A673 (cell line): ENCODE measurements at regions not wholly inside any gene's neighbourhood (a gene's known extent, or its start where the extent isn't known, plus 50 kb on each side); places are given as distances from the start of the nearest gene placed in this dataset.

Experiments
- BruUV-seq: library from RNA; stranded (reverse); fragments of 400-500 nt; replicated peaks from 2 replicates; lab custom pipeline; 2021; lab: Mats Ljungman, UMichigan
- CTCF ChIA-PET: fragments of 300-600 bp; sonication (Branson Sonifier 250); formaldehyde crosslinking; loops from one replicate; lab custom pipeline; 2022; ENCODE audit warnings: antibody characterized with exemption; lab: Charles Lee
- POLR2A ChIA-PET: fragments of 300-600 bp; sonication (Branson Sonifier 250); formaldehyde crosslinking; loops from one replicate; lab custom pipeline; 2022; ENCODE audit warnings: antibody characterized with exemption; ENCODE audit not compliant: low non-redundant PET; lab: Charles Lee
- DNase-seq: peaks from one replicate; pipeline ENCODE4 v3.0.0-alpha.2; 2015; ENCODE audit warnings: low spot score
- H3K27ac ChIP-seq: fragments of 200-600 bp; sonication (generic); 2 replicates; pipeline ENCODE4 v1.5.1; 2016; ENCODE audit warnings: mixed run types, low read depth, mild to moderate bottlenecking, mixed read lengths, antibody characterized with exemption, low read length; ENCODE audit not compliant: poor library complexity, severe bottlenecking
- H3K27me3 ChIP-seq: fragments of 200-600 bp; sonication (generic); replicated peaks from 2 replicates; pipeline ENCODE4 v1.6.1; 2017; ENCODE audit warnings: mixed run types, low read depth, mild to moderate bottlenecking, mixed read lengths, antibody characterized with exemption, low read length; ENCODE audit not compliant: insufficient read depth, poor library complexity
- H3K36me3 ChIP-seq: fragments of 200-600 bp; sonication (generic); 2 replicates; pipeline ENCODE4 v1.6.1; 2016; ENCODE audit warnings: mixed run types, mild to moderate bottlenecking, mixed read lengths, antibody characterized with exemption, low read length; ENCODE audit not compliant: insufficient read depth, poor library complexity, severe bottlenecking
- H3K4me1 ChIP-seq: fragments of 200-600 bp; sonication (generic); 2 replicates; pipeline ENCODE4 v1.6.1; 2017; ENCODE audit warnings: mixed run types, mild to moderate bottlenecking, mixed read lengths, antibody characterized with exemption, low read length; ENCODE audit not compliant: insufficient read depth, poor library complexity, severe bottlenecking
- H3K4me3 ChIP-seq: fragments of 200-600 bp; sonication (generic); 2 replicates; pipeline ENCODE4 v1.5.1; 2016; ENCODE audit warnings: low read depth, mixed run types, mild to moderate bottlenecking, mixed read lengths, low read length; ENCODE audit not compliant: poor library complexity, severe bottlenecking
- H3K9me3 ChIP-seq: fragments of 200-600 bp; sonication (generic); 2 replicates; pipeline ENCODE4 v1.6.1; 2016; ENCODE audit warnings: mixed run types, low read depth, mild to moderate bottlenecking, mixed read lengths, antibody characterized with exemption, low read length; ENCODE audit not compliant: poor library complexity, severe bottlenecking
- EZH2 ChIP-seq: fragments of 200-600 bp; sonication (generic); IDR thresholded peaks from 2 replicates; pipeline ENCODE4 v1.6.1; 2017; ENCODE audit warnings: borderline replicate concordance, low read depth, mild to moderate bottlenecking, mixed read lengths, antibody characterized with exemption, low read length; ENCODE audit not compliant: poor library complexity, severe bottlenecking
- intact Hi-C: fragments of 100-400 bp; cut with micrococcal nuclease; formaldehyde crosslinking; loops from one replicate; pipeline ENCODE4 v1.10.0; 2022; ENCODE audit not compliant: unreplicated experiment
- TF ChIP-seq, protein P1 (sequence below): fragments of 300-800, 200-600 bp; sonication (generic); conservative IDR thresholded peaks from 2 replicates; pipeline ENCODE4 v1.5.1; 2017; ENCODE audit warnings: low read depth, mild to moderate bottlenecking, antibody characterized with exemption, low read length, moderate library complexity, mixed read lengths

DNA sequence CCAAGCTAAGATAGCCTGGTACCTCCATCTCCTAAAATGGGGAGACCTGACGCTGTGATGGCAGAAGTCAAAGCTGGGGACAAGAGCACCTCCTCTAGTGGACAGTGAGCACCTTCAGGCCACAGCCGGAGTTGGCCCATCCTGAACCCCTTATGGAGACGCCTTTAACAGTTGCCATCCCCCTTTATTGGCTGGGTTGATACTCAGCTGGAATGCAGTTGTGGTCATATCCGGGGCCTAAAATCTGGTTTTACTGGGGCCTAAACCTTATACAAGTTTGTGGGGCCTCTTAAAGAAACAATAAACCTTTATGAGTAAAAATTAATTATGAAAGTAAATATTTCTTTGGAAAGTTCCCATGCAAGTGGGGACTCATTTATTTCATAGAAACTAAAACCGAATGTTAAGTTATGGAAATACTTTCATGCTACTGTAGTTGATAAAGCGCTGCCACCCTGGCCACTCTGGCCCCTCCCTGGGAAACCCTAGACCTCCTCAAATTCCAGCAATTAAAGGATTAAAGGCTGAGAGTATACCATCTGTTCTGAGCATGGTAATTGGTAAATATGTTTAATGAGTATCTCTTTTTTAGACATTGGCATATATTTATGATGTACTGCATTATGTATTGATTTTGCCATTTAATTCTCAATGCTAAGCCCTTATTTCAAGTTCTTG is 95.1 kb upstream of the SASH1 start:
- Histone ChIP-seq H3K27me3 (no peaks in the 10 kb centered on the region), H3K4me3 (no peak overlapping the region), H3K27ac (no peak overlapping the region), H3K9me3 (no peaks in the 10 kb centered on the region), H3K4me1 (peaks cover 11% of the 10 kb centered on the region), H3K36me3 (no peaks in the 10 kb centered on the region)
- no TSS peak for BruUV-seq
- ChIA-PET POLR2A (no interaction called here), CTCF (interaction anchor here (0.5 kb wide), 1 partner anchor 30 kb away, joined by 4 read pairs; no protein-coding TSS in a partner anchor)
- TF ChIP-seq EZH2, result no peak
- TF ChIP-seq, protein P1, sequence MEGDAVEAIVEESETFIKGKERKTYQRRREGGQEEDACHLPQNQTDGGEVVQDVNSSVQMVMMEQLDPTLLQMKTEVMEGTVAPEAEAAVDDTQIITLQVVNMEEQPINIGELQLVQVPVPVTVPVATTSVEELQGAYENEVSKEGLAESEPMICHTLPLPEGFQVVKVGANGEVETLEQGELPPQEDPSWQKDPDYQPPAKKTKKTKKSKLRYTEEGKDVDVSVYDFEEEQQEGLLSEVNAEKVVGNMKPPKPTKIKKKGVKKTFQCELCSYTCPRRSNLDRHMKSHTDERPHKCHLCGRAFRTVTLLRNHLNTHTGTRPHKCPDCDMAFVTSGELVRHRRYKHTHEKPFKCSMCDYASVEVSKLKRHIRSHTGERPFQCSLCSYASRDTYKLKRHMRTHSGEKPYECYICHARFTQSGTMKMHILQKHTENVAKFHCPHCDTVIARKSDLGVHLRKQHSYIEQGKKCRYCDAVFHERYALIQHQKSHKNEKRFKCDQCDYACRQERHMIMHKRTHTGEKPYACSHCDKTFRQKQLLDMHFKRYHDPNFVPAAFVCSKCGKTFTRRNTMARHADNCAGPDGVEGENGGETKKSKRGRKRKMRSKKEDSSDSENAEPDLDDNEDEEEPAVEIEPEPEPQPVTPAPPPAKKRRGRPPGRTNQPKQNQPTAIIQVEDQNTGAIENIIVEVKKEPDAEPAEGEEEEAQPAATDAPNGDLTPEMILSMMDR, result no peak
- DNase-seq, result peak; percentile 54
- intact Hi-C loops, result no loop called here

DNA sequence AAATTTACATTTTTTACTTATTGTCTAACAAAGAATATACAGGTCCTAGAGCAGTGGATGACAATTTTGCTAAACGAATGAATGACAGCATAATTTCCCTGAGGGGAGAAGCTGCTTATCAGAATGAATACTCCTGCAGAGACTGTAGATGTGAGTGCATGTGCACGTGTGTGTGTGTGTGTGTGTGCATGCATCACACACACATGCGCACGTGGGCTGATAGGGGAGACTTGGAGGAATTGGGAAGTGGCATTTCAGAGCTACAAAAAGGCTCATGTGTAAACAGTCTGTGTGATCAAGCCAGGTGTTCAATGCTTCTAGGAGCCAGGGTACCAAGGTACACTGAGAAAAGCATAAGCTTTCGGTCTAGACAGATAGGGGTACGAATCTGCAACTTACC is 93.5 kb upstream of the SASH1 start:
- ChIA-PET POLR2A (no interaction called here), CTCF (no interaction called here)
- no peaks in the 10 kb centered on the region for H3K9me3 ChIP-seq
- H3K36me3 ChIP-seq, result no peaks in the 10 kb centered on the region
- no peak for DNase-seq
- intact Hi-C loops, result no loop called here
- no peak overlapping the region for H3K4me3 ChIP-seq
- H3K27me3 ChIP-seq, result no peaks in the 10 kb centered on the region
- TF ChIP-seq, protein P1, result no peak
- TF ChIP-seq EZH2, result no peak
- no TSS peak for BruUV-seq
- peaks cover 11% of the 10 kb centered on the region for H3K4me1 ChIP-seq
- no peak overlapping the region for H3K27ac ChIP-seq

DNA sequence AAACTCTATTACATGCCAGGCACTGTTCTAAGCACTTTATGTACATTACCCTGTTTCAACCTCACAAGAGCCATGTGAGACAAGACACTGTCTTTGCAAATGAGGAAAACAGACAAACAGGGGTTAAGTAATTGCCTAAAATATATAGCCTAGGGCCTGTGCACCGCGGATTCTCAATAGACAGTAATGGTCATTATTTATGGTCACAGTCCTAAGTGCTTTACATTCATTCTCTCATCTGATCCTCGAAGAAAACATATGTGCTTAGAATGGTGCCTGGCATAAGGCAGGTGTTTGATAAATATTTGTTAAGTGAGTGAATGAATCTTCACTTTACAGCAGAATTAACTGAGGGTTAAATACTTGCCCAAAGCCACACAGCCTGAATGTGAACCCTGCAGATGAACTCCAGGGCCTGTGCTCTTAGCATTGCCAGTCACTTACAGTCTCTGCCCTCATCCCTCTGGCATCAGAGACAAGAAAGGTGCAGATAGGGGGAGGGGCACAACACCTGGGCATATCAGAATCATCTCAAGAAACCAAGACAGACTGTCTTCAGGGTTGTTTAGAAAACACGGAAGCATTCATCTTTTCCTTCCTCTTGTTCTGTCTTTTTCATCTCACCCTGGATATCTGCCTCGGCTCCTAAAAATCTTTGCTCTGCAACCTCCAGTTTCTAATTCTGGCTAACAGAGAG is 92.8 kb upstream of the SASH1 start:
- H3K4me3 ChIP-seq, result no peak overlapping the region
- ChIA-PET CTCF (no interaction called here), POLR2A (no interaction called here)
- H3K27ac ChIP-seq, result no peak overlapping the region
- BruUV-seq, result no TSS peak
- no peaks in the 10 kb centered on the region for H3K27me3 ChIP-seq
- DNase-seq, result no peak
- peaks cover 11% of the 10 kb centered on the region for H3K4me1 ChIP-seq
- H3K36me3 ChIP-seq, result no peaks in the 10 kb centered on the region
- TF ChIP-seq, protein P1, result no peak
- no peak for TF ChIP-seq EZH2
- H3K9me3 ChIP-seq, result no peaks in the 10 kb centered on the region
- intact Hi-C loops, result loop anchor here (5.0 kb wide), 1 partner anchor 68 kb away; no protein-coding TSS in a partner anchor
